Neuronal stem cell (in vitro differentiated cells): ENCODE measurements at regions not wholly inside any gene's neighbourhood (a gene's known extent, or its start where the extent isn't known, plus 50 kb on each side); places are given as distances from the start of the nearest gene placed in this dataset.

Experiments
- DNase-seq: peaks from one replicate; pipeline ENCODE4 v3.0.0-alpha.2; 2013; ENCODE audit warnings: low spot score
- H2AFZ ChIP-seq: one replicate; pipeline ENCODE4 v1.6.1; 2013; ENCODE audit warnings: mild to moderate bottlenecking, low read length, inconsistent platforms
- H2AK5ac ChIP-seq: 2 replicates; pipeline ENCODE4 v1.6.1; 2013; ENCODE audit warnings: low read depth, mild to moderate bottlenecking, inconsistent platforms, low read length, moderate library complexity, mixed read lengths
- H2BK120ac ChIP-seq: 2 replicates; pipeline ENCODE4 v1.6.1; 2013; ENCODE audit warnings: low read depth, mild to moderate bottlenecking, inconsistent platforms, low read length, moderate library complexity, mixed read lengths
- H2BK12ac ChIP-seq: one replicate; pipeline ENCODE4 v1.6.1; 2013; ENCODE audit warnings: low read length, inconsistent platforms
- H2BK15ac ChIP-seq: 2 replicates; pipeline ENCODE4 v1.6.1; 2013; ENCODE audit warnings: mild to moderate bottlenecking, low read length, inconsistent platforms, mixed read lengths
- H2BK5ac ChIP-seq: one replicate; pipeline ENCODE4 v1.6.1; 2013; ENCODE audit warnings: inconsistent platforms, mild to moderate bottlenecking, low read length, moderate library complexity
- H3K14ac ChIP-seq: one replicate; pipeline ENCODE4 v1.6.1; 2013; ENCODE audit warnings: low read length, inconsistent platforms
- H3K18ac ChIP-seq: 2 replicates; pipeline ENCODE4 v1.6.1; 2013; ENCODE audit warnings: low read length, inconsistent platforms
- H3K23ac ChIP-seq: 2 replicates; pipeline ENCODE4 v1.6.1; 2013; ENCODE audit warnings: low read depth, mild to moderate bottlenecking, mixed read lengths, low read length, inconsistent platforms; ENCODE audit not compliant: poor library complexity
- H3K27ac ChIP-seq: replicated peaks from 3 replicates; pipeline ENCODE4 v1.5.1; 2013; ENCODE audit warnings: low read length, inconsistent platforms
- H3K27me3 ChIP-seq, 3 experiments: 2 replicates each; pipeline ENCODE4 v1.6.1; 2013; ENCODE audit warnings: low read length in 3 of 3, mild to moderate bottlenecking in 2 of 3, inconsistent platforms in 1 of 3, low read depth in 1 of 3, mixed read lengths in 1 of 3, moderate library complexity in 1 of 3; ENCODE audit not compliant: control insufficient read depth in 3 of 3, insufficient read depth in 3 of 3
- H3K36me3 ChIP-seq, 2 donors: replicated peaks in 1 of 2; 2 replicates each; pipeline ENCODE4 v1.6.1; 2013; ENCODE audit warnings: low read length in 2 of 2; ENCODE audit not compliant: control insufficient read depth in 2 of 2, insufficient read depth in 2 of 2
- H3K4ac ChIP-seq: 2 replicates; pipeline ENCODE4 v1.6.1; 2013; ENCODE audit warnings: inconsistent platforms, mild to moderate bottlenecking, low read length, moderate library complexity
- H3K4me1 ChIP-seq, 2 donors: 1 replicate in 1 of 2; 2 replicates in 1 of 2; pipeline ENCODE4 v1.6.1; 2013; ENCODE audit warnings: low read length in 2 of 2, low read depth in 1 of 2; ENCODE audit not compliant: control insufficient read depth in 2 of 2, insufficient read depth in 1 of 2
- H3K4me2 ChIP-seq: one replicate; pipeline ENCODE4 v1.6.1; 2013; ENCODE audit warnings: mild to moderate bottlenecking, low read length, inconsistent platforms; ENCODE audit not compliant: insufficient read depth, poor library complexity, severe bottlenecking
- H3K4me3 ChIP-seq, 2 donors: 2 replicates each; pipeline ENCODE4 v1.5.1; 2013; ENCODE audit warnings: low read length in 2 of 2, mild to moderate bottlenecking in 2 of 2, inconsistent platforms in 1 of 2, moderate library complexity in 1 of 2
- H3K79me1 ChIP-seq: one replicate; pipeline ENCODE4 v1.6.1; 2013; ENCODE audit warnings: low read depth, mild to moderate bottlenecking, inconsistent platforms, low read length, moderate library complexity
- H3K9ac ChIP-seq: one replicate; pipeline ENCODE4 v1.6.1; 2013; ENCODE audit warnings: mild to moderate bottlenecking, low read depth, low read length, inconsistent platforms; ENCODE audit not compliant: poor library complexity
- H3K9me3 ChIP-seq, 2 donors: replicated peaks in 1 of 2; 2 replicates each; pipeline versions ENCODE3 to v1.6.1; 2013; ENCODE audit warnings: low read length in 2 of 2, mild to moderate bottlenecking in 2 of 2, inconsistent platforms in 1 of 2, low read depth in 1 of 2, mixed read lengths in 1 of 2, moderate library complexity in 1 of 2; ENCODE audit not compliant: control insufficient read depth in 2 of 2, insufficient read depth in 1 of 2
- H4K8ac ChIP-seq: one replicate; pipeline ENCODE4 v1.6.1; 2013; ENCODE audit warnings: low read depth, mild to moderate bottlenecking, inconsistent platforms, low read length, moderate library complexity
- H4K91ac ChIP-seq: one replicate; pipeline ENCODE4 v1.6.1; 2013; ENCODE audit warnings: low read length, low read depth, mild to moderate bottlenecking, inconsistent platforms; ENCODE audit not compliant: poor library complexity
- WGBS, 2 donors: extraction: QIAGEN DNeasy Blood & Tissue Kit; methylation state at CpG; one replicate each; pipeline ENCODE4 v1.1.7; 2013; ENCODE audit warnings: missing lambda C conversion rate in 2 of 2, mixed read lengths in 1 of 2; ENCODE audit not compliant: insufficient read length in 2 of 2, insufficient replicate concordance in 1 of 2; ENCODE audit errors: extremely low coverage in 2 of 2; 5-methylcytosine and 5-hydroxymethylcytosine counted together

DNA sequence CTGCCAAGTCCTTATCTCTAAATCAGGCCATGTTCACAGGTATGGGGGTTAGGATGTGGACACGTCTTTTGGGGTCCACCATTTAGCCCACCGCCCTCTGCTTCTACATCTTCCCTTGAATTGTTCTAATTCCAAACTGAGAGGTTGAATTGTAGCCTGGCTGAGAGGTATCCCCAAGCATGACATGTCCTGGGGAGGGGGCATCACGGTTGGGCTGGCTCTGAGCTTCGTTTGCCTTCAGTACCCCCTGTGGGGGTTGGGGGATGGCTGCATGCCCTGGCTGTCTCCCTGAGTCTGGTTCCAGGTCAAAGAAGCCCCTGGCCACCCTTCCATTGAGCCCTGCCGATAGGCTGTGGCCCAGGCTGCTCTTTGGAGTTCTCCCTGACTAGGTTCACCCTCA is 204.6 kb downstream of the GLRX3 start:
- H3K14ac ChIP-seq, result no peak overlapping the region
- H3K23ac ChIP-seq, result no peak overlapping the region
- H3K4me2 ChIP-seq, result no peak overlapping the region
- no peak overlapping the region for H2AFZ ChIP-seq
- H3K27me3 ChIP-seq, result no peaks in the 10 kb centered on the region
- no CpG with 5 or more reads among the region's 5 CpGs for WGBS, 2 donors
- H3K18ac ChIP-seq, result no peak overlapping the region
- H3K9me3 ChIP-seq, result no peaks in the 10 kb centered on the region
- no peaks in the 10 kb centered on the region for H3K79me1 ChIP-seq
- H2AK5ac ChIP-seq, result no peak overlapping the region
- no peak overlapping the region for H2BK12ac ChIP-seq
- H2BK120ac ChIP-seq, result no peak overlapping the region
- no peak overlapping the region for H3K4me3 ChIP-seq
- no peak overlapping the region for H3K27ac ChIP-seq
- H3K4ac ChIP-seq, result no peak overlapping the region
- no peaks in the 10 kb centered on the region for H3K36me3 ChIP-seq
- no peak for DNase-seq
- no peak overlapping the region for H2BK15ac ChIP-seq
- H2BK5ac ChIP-seq, result no peak overlapping the region
- H3K9ac ChIP-seq, result no peak overlapping the region
- H3K4me1 ChIP-seq, result no peaks in the 10 kb centered on the region
- H4K91ac ChIP-seq, result no peak overlapping the region
- no peak overlapping the region for H4K8ac ChIP-seq

DNA sequence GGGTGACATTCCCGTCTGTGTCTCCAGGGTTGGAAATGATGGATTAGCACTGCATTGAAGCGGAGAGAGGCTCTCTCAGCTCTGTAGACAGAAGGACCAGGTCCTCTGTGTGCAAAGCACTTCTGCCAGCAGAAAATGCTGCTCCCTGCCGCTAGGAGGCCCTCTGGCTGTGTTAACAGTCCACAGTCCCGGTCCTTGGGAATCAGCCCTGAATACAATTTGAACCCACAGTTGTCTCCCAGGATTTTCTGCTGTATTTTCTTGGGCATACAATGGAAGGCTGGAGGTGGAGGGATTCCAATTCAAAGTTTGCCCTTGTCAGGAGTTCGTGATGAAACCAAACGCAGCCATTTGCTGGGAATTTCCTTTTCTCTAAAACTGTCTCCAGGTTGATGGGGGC is 205.2 kb downstream of the GLRX3 start:
- no peak overlapping the region for H2BK12ac ChIP-seq
- H3K14ac ChIP-seq, result no peak overlapping the region
- H3K9ac ChIP-seq, result no peak overlapping the region
- H3K27me3 ChIP-seq, result no peaks in the 10 kb centered on the region
- WGBS, 2 donors, result no CpG with 5 or more reads among the region's 6 CpGs
- H3K4me3 ChIP-seq, result no peak overlapping the region
- H3K9me3 ChIP-seq, result no peaks in the 10 kb centered on the region
- H3K23ac ChIP-seq, result no peak overlapping the region
- H3K4ac ChIP-seq, result no peak overlapping the region
- no peak overlapping the region for H2BK120ac ChIP-seq
- H3K27ac ChIP-seq, result no peak overlapping the region
- H2BK5ac ChIP-seq, result no peak overlapping the region
- no peaks in the 10 kb centered on the region for H3K36me3 ChIP-seq
- no peak overlapping the region for H2AK5ac ChIP-seq
- DNase-seq, result peak; percentile 30
- no peaks in the 10 kb centered on the region for H3K4me1 ChIP-seq
- H4K91ac ChIP-seq, result no peak overlapping the region
- no peak overlapping the region for H4K8ac ChIP-seq
- no peak overlapping the region for H3K4me2 ChIP-seq
- H3K79me1 ChIP-seq, result no peaks in the 10 kb centered on the region
- H2BK15ac ChIP-seq, result no peak overlapping the region
- H2AFZ ChIP-seq, result no peak overlapping the region
- H3K18ac ChIP-seq, result no peak overlapping the region

DNA sequence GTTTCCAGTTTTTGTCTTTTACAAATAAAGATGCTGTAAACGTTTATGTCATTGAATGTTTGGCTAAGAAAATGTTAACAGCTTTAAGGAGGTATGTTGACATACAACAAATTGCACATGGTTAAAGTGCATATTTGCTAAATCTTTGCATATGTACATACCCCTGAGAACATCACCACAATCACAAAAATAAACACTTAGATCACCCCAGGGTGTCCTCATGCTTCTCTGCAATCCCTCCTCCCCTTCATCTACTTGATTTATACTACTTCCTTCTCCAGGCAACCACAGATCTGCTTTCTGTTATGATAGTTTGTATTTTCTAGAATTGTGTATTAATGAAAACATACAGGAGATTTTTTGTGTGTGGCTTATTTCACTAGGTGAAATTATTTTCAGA is 209.5 kb downstream of the GLRX3 start:
- Histone ChIP-seq H3K9me3 (no peaks in the 10 kb centered on the region), H3K27me3 (no peaks in the 10 kb centered on the region), H2BK12ac (no peak overlapping the region), H2BK5ac (no peak overlapping the region), H3K36me3 (no peaks in the 10 kb centered on the region), H2AFZ (no peak overlapping the region), H3K4me2 (no peak overlapping the region), H3K9ac (no peak overlapping the region), H3K14ac (no peak overlapping the region), H3K4ac (no peak overlapping the region), H4K8ac (no peak overlapping the region), H2BK120ac (no peak overlapping the region), H3K4me1 (no peaks in the 10 kb centered on the region), H2AK5ac (no peak overlapping the region), H3K79me1 (no peaks in the 10 kb centered on the region), H3K27ac (no peak overlapping the region), H3K4me3 (no peak overlapping the region), H3K23ac (no peak overlapping the region), H3K18ac (no peak overlapping the region), H2BK15ac (no peak overlapping the region), H4K91ac (no peak overlapping the region)
- WGBS, 2 donors, result no CpG with 5 or more reads among the region's 1 CpG
- DNase-seq, result no peak

DNA sequence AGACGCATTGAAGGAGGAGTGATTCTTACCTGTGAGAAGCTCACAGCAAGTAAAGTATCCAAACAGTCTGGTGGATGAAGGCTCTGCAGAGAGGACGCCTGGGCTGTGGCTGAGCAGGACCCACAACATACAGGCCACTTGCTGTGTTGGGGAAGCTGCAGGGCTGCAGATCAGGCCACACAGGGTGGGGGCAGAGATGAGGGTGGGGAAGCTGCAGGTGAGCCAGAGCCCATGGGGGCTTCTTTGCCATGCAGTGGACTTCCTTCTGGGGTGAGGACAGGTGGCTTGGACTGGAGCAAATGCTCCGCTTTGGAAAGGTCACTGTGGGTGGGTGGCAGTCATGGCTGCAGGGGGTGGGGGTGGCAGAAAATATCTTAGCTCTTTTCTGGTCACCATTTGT is 214.8 kb downstream of the GLRX3 start:
- Histone ChIP-seq H4K91ac (no peak overlapping the region), H3K9me3 (no peaks in the 10 kb centered on the region), H3K18ac (no peak overlapping the region), H4K8ac (no peak overlapping the region), H3K4me3 (no peak overlapping the region), H3K4ac (peak overlapping the region; percentile 76), H2AFZ (no peak overlapping the region), H3K4me1 (no peaks in the 10 kb centered on the region), H2BK120ac (no peak overlapping the region), H2AK5ac (no peak overlapping the region), H2BK12ac (no peak overlapping the region), H3K79me1 (no peaks in the 10 kb centered on the region), H3K14ac (peak overlapping the region; percentile 8), H3K27ac (no peak overlapping the region), H3K36me3 (no peaks in the 10 kb centered on the region), H3K9ac (no peak overlapping the region), H2BK5ac (no peak overlapping the region), H3K27me3 (no peaks in the 10 kb centered on the region), H2BK15ac (no peak overlapping the region), H3K23ac (no peak overlapping the region), H3K4me2 (no peak overlapping the region)
- WGBS, 2 donors, result no CpG with 5 or more reads among the region's 3 CpGs
- no peak for DNase-seq
